ENCODE measurements at regions not wholly inside any gene's neighbourhood (a gene's known extent, or its start where the extent isn't known, plus 50 kb on each side); places are given as distances from the start of the nearest gene placed in this dataset.

- Histone ChIP-seq H3K4me1 (no peaks in the 10 kb centered on the region), H3K9me3 (no peaks in the 10 kb centered on the region), H3K4me3 (no peak overlapping the region), H3K36me3 (no peaks in the 10 kb centered on the region), H3K27me3 (no peaks in the 10 kb centered on the region), H3K27ac (no peak overlapping the region)
- DNase-seq = no peak
- 64 to 85% methylated on average over 2 to 3 of the region's 3 CpGs for WGBS, 2 donors
- TF ChIP-seq CTCF (IDR thresholded peaks at IDR 0.05) = no peak
- TF ChIP-seq EP300 (IDR thresholded peaks at IDR 0.05) = no peak
- no peak for TF ChIP-seq POLR2A (IDR thresholded peaks at IDR 0.05)
- no peak for TF ChIP-seq POLR2AphosphoS5 (IDR thresholded peaks at IDR 0.05)
- no peak for ATAC-seq (ENCODE audit: low FRiP score in 2 of 2)
Measured at GRCh38 chr3:186464424-186465093, 79.6 kb downstream of the CRYGS start.

- 59 to 68% methylated on average over 1 of the region's 1 CpG for WGBS, 2 donors
- H3K27me3 ChIP-seq = no peaks in the 10 kb centered on the region
- H3K27ac ChIP-seq = no peak overlapping the region
- H3K4me3 ChIP-seq = no peak overlapping the region
- ATAC-seq (ENCODE audit: low FRiP score in 2 of 2) (no peak), DNase-seq (no peak)
- no peaks in the 10 kb centered on the region for H3K9me3 ChIP-seq
- no peaks in the 10 kb centered on the region for H3K36me3 ChIP-seq
- TF ChIP-seq CTCF (IDR thresholded peaks at IDR 0.05) (no peak), POLR2A (IDR thresholded peaks at IDR 0.05) (no peak), POLR2AphosphoS5 (IDR thresholded peaks at IDR 0.05) (no peak), EP300 (IDR thresholded peaks at IDR 0.05) (no peak)
- no peaks in the 10 kb centered on the region for H3K4me1 ChIP-seq
Measured at GRCh38 chr3:186461141-186461540, 83.0 kb downstream of the CRYGS start.

GRCh38 chr3:186459108-186459467 lies 85.1 kb downstream of the CRYGS start:
- H3K27ac ChIP-seq = no peak overlapping the region
- H3K9me3 ChIP-seq = no peaks in the 10 kb centered on the region
- no peaks in the 10 kb centered on the region for H3K36me3 ChIP-seq
- WGBS, 2 donors = 55 to 90% methylated on average over 2 of the region's 2 CpGs
- ATAC-seq (ENCODE audit: low FRiP score in 2 of 2) (no peak), DNase-seq (no peak)
- H3K4me1 ChIP-seq = no peaks in the 10 kb centered on the region
- no peak for TF ChIP-seq CTCF (IDR thresholded peaks at IDR 0.05)
- TF ChIP-seq POLR2AphosphoS5 (IDR thresholded peaks at IDR 0.05) = no peak
- no peak for TF ChIP-seq EP300 (IDR thresholded peaks at IDR 0.05)
- TF ChIP-seq POLR2A (IDR thresholded peaks at IDR 0.05) = no peak
- no peaks in the 10 kb centered on the region for H3K27me3 ChIP-seq
- no peak overlapping the region for H3K4me3 ChIP-seq

- Histone ChIP-seq H3K36me3 (no peaks in the 10 kb centered on the region), H3K4me3 (no peak overlapping the region), H3K27me3 (no peaks in the 10 kb centered on the region), H3K9me3 (no peaks in the 10 kb centered on the region), H3K4me1 (no peaks in the 10 kb centered on the region), H3K27ac (no peak overlapping the region)
- no peak for ATAC-seq (ENCODE audit: low FRiP score in 2 of 2)
- TF ChIP-seq POLR2A (IDR thresholded peaks at IDR 0.05) (no peak), EP300 (IDR thresholded peaks at IDR 0.05) (no peak), POLR2AphosphoS5 (IDR thresholded peaks at IDR 0.05) (no peak), CTCF (IDR thresholded peaks at IDR 0.05) (no peak)
- no peak for DNase-seq
- WGBS, 2 donors = 71 to 78% methylated on average over 5 to 6 of the region's 6 CpGs
Measured at GRCh38 chr3:186458306-186459107, 85.7 kb downstream of the CRYGS start.
